GM19043 (cell line): ENCODE measurements at regions not wholly inside any gene's neighbourhood (a gene's known extent, or its start where the extent isn't known, plus 50 kb on each side); places are given as distances from the start of the nearest gene placed in this dataset.

Source experiments
- ATAC-seq: cut with Tn5 transposase; IDR thresholded peaks from one replicate; pipeline ENCODE4 v1.9.1; 2021; ENCODE audit warnings: low read depth; ENCODE audit not compliant: unreplicated experiment

DNA sequence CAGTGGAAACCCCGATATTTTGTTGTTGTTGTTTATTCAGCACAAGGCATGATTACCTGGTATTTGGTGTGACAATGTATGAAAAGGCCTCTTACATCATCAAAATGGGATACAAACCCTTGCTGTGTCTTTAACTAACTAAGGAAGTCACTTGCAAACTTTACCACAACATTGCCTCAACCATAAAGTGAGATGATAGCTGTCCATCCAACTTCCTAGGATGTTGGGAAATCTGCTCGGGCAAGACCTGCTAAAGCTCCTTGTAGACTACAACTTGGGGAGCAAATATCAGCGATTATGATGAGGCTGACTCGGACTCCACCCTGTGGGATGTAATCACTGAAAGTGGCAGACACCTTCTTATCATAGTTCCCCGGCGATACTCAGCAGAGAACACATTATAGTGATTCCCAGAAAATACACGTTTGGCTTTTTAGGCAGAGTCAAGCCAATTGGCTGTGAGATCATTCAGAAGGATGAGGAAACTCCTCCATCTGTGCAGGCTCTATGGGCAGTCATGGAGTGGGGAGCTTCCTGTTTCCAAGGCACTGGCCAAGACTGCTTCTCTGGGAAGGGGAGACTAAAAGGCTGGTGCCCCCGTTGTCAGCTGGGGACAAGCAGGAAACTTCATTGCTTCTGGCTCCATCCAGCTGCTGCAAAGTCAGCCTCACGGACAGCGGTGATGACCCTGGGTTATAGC lies 289.0 kb downstream of the RNF144A start:
- no peak for ATAC-seq

DNA sequence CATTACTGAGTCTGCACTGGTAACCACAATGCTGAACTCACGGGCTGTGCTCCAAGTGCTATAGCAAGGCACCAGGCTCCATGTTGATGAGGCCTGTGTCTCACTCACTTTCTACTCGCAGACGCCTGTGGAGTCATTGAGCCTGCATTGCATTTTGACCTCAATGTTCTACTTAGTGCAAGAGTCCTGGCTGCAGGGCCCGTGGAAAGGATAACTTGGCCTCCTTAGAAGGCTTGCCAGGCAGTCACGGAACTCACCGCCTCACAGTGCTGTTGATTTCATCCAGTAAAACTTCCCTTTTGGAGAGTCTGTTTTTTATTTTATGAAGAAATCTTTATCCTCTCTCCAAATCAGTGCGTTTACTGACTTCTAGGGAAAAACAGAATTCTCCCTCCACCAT lies 290.4 kb downstream of the RNF144A start:
- no peak for ATAC-seq

DNA sequence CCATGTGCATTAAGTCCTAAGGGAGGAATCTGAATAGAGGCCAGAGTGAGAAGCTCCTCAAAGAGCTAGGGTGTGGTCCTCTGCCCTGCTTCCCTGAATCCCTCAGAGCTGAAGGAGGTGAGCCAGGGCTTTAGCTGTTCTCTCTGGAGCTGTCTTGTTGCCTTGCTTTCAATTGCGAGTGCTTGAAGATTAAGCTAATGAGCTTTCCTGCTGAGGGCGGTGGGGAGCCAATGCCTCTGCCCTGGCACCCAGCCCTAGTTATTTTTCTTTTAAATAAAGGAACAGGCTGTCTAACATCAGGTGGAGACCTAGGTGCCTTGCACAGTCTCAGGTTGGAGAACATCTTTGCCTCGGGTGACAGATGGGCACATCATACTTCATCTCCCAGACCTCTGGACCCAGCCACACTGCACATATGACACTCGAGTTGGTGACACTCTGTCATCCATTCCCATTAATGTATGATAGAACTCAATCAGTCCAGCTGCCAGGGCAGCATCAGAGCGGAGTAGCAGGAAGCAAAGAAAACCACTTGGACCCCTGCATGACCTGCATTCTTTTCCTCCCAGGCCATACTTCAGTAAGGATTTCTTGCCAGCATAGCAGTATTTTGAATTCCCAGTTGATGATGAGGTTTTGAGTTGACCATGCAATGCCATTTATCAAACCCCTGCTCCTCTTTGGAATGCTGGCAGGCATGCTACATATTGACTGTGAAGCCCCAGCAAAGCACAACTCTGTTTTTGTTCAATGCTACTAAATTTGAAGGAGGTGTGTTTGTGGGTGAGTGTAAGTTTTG lies 292.7 kb downstream of the RNF144A start:
- no peak for ATAC-seq

DNA sequence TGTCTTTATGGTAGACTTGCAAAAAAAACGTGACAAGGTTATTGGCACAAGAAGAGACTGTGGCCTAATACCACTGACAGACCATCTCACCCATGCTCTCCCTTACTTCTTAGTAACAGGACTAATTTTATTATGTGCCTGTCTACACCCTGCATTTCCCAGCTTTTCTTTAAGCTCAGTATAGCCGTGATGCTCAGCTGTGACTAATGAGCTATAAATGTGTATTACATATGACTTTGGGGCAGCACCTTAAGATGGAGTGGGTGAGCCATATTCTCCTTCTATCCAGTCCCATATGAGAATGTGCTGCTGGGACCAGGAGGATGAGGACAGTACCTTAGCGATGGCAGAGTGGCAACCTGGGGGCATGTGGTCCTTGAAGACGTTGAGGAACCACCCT lies 293.5 kb downstream of the RNF144A start:
- no peak for ATAC-seq

DNA sequence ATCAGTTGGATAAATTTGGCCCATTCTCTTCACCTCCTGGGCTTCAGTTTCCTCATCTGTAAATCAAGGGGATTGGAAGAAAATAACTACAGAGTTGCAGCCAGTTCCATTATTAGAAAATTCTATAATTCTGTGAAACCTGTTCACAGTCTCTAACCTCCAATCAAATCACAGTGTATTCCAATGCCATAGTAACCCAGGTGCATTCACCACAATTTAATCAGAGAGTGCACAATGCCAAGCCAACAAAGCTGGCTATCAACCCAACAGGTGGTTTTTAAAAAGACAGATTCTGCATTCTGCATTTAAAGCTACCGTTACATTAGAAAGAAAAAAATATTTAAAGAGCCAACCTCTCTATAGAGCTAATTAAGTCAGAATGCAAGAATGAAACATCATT lies 308.6 kb downstream of the RNF144A start:
- ATAC-seq, result no peak

DNA sequence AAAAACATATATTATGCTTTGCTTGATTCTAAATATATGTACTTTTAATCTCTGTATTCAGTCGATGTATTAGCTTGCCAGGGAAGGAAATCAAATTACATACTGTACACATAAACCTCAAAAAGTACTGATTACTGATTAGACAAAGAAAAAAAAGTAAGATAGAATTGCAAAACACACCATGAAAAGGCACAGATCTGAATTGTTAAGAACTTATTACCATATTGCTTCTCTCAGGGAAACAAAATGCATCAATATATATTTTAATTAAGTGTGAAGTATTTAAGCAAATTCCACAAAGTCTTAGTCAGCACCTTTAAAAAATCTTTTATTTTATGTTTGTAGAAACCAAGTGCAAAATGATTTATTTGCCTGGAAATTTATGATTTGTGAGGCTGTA lies 309.3 kb downstream of the RNF144A start:
- no peak for ATAC-seq

DNA sequence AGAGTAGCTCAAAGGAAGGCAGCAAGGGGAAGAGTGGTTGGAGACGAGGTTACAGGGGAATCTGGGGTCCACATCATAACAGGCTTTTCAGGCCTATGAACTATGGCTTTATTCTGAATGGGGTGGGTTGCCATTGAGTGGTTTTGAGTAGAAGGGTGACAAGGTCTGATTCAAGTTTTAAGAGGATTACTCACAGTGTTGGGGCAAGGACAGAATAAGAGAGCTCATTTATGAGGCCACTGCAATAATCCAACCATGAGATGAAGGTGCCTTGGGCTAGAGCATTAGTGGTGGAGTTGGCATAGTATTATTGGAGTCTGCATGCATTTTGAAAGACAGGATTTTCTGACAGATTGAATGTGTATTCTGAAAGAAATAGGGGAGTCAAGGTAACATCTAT lies 315.9 kb downstream of the RNF144A start:
- no peak for ATAC-seq

DNA sequence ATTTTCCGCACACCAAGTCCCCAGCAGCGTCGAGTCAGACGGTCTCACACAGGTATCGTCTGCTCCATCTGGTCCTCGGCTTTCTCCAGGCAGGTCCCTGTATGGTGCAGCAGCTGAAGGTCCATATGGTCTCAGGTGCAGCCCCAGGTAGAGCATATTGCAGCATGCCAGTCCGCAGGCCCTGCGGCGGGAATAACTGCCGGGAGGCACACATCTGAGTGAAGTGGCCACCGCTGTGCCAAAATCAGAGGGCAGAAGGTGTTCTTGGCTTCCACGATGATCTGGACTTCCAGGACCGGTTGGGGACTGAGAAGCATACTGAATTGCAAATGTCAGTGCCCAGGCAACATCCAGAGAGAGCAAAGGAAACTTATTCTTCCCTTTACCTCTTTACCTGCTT lies 320.3 kb downstream of the RNF144A start:
- no peak for ATAC-seq

DNA sequence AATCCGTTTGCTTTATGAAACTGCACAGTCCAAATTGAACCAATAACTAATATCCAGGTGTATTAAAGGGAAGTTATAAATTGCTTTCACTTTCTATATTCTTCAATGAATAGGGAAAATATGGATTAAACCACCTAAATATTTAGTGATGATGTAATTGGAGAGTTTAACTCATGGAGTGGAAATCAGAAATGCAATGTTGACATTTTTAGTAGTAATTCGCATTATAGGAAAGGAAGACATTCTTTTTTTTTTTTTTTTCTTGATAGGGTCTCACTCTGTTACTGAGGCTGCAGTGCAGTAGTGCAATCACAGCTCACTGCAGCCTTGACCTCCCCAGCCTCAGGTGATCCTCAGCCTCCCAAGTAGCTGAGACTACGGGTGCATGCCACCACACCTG lies 321.9 kb downstream of the RNF144A start:
- no peak for ATAC-seq

DNA sequence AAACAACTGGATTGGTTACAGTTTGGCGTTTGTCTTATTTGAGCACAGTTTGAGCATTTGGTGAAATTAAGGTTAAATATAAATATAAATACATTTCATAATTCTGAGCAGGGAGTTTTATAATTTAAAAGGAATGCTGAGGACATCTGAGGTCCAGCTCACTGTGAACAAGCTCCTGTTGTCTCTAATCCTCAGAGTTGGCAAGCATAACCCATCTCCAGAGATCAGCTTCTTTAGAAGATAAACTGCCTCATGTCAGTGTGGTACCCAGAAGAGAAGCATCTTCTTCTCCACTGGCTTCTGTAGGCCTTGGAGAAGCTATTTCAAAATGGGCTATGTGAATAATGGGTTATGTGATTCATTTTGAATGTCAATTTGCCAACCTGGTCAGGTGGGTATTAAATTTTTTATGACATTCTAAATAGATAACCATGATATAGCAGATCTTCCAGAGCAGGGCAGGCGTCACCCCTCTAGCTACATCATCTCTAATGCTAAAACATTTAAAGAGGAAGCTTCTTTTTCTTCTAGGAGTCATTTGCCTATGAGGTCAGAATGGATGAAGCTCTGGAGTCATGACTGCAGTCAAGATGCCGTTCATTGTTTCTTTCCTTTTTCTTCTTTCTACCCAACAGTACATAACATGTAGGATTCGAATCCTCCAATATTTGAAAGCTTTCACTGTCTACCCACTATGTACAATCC lies 324.0 kb downstream of the RNF144A start:
- ATAC-seq, result no peak

DNA sequence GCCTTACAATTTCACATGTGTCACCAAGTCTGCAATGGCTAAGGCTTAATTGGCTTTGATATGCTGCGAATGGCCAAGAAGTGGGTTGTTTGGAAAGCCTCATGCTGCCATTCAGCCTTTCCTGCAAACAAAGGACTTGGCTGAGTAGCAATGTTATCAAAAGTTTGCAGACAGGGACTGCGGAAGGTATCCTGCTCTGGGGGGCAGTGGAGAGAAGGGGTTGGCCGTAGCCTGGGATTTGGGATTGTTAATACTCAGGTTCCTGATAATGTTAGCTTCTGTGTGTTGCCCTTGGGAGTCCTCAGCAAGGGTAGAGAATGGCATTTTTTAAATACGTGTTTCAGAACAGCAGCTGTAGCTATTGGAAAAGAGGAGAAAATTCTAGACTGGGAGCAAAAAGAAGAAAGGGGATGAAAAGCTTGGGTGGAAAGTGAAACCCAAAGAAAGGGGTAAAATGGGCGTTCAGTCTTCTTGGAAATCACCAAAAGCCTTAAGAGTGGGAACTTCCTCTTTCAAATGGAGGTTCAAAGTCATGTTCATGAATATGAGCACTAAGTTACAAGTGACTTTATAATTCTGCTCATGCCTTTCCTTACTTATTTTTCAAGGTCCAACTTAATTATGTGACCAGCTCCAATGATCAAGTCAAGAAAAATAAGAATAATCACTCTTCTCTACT lies 325.1 kb downstream of the RNF144A start:
- no peak for ATAC-seq

DNA sequence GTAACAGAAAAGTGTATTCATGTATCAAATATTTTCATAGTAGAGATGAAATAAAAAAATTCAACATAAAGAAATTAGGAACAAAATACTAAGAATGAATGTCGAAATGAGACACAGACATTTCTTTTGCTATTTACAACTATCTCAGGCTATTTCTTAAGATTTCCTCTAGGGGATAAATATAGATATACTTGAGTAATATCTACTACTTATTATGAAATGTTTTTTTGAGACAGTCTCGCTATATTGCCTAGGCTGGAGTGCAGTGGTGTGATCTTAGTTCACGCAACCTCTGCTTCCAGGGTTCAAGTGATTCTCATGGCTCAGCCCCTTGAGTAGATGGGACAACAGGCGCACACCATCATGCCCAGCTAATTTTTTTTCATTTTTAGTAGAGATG lies 326.1 kb downstream of the RNF144A start:
- ATAC-seq, result no peak

DNA sequence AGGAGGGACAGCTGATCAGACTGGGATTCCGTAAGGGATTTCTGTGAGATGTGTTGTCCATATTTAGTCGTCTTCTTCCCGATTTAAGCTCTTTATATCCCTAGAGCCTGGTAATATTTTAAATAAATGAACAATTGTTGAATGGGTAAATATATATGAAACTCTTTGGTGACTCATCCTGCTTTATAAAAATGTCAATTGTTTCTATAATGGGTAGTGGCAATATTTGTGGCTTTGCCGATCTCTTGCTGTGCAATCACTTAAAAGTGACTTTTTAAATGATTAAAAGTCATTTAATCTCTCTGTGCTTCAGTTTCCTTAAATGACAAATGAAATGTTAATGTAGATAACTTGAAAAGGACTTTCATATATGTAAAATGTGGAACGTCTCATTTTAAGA lies 339.2 kb downstream of the RNF144A start:
- ATAC-seq, result no peak

DNA sequence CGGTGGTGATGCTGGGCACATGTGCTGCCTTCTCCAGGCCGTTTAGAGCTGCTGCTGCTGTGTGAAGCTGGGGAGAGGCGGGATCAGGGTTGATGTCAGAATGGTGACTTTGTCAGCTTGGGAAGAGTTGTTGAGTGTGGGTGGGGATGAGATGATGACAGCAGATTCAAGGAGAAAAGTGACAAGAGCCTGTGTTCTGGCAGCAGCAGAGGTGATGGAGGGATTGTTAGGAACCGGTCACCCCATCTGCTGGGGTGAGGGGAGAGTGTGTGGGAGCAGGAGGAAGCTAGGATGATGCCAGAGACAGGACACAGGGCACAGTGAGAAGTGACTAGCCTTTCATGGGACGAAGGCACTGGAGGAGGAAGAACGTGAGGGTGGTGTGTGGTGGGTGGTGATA lies 345.5 kb downstream of the RNF144A start:
- ATAC-seq, result no peak

DNA sequence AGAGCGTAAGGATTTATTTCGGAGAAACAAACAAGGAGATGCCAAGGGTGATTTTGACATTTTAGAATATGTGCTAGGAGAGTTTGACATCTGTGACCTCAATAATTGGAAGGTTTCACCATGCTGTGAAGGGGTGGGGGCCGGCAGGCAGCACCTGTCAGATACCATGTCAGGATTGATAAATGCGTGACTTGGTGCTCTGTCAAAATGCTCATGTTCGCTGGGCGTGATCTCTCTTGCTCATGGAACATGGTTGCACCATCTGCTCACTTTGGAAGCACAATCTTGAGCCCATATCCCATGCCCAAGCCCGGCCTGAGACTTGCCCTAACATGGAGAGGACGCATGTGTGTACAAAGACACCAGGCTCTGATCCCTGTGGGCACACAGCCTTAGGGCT lies 347.6 kb downstream of the RNF144A start:
- no peak for ATAC-seq

DNA sequence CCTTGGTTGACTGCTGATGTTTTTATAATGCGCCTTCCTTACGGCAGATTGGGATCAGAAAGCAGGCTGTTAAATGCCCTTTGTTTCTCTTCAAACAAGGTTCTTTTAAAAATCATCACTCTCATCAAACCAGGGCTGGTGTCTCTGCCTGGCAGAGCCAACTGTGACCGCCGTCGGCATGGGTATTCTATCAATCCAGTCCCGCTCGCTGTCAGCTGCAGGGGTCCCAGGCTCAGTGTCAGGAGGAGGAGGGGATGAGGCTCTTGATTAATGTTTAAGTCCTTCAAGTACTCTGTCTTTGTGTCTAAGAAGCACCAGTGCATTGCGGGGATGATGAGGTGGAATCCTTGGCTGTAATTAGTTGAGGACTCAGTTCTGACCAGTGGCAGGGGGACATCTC lies 348.1 kb downstream of the RNF144A start:
- no peak for ATAC-seq

DNA sequence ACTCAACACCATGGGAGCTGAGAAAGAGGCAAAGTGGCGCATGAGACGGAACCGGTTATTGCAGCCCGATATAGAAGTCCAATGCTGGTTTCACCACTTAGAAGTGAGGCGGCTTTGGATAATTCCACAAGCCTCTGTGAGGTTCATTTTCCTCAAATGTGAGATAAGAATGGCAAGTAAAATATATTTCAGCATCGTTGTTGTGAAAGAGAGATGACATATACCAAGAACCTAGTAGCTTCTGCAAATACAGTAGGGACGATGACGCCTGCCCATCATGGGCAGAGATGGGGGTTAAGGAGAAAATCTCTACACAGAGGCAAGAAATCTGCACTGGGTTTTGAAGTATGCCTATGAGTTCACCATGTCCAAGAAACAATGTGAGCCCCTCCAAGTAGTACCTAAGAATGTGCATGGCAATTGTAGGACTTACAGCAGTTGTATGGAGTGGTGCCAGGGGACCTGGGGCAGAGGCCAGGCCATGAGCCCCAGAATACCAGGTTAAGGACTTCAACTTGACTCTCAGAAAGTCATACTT lies 352.0 kb downstream of the RNF144A start:
- no peak for ATAC-seq

DNA sequence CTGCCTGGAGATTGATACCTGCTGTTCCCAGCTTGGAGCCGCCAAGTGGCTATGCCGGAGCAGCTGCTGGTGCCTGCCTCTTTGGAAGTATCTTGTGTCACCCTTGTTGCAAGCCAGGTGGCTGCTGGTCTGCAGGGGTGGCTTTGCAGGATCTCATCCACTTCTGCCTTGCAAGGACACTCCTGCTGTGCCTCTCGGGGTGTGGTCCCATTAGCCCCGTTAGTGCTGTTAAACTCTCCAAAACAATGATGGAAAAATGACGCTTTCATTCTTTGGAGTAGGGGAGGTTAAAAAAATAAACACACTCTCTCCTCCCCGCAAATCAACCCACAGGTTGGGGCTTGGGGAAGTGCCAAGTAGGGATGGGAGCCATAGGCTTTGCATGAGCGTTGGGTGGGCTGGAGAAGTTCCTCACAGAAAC lies 352.8 kb downstream of the RNF144A start:
- ATAC-seq, result no peak

DNA sequence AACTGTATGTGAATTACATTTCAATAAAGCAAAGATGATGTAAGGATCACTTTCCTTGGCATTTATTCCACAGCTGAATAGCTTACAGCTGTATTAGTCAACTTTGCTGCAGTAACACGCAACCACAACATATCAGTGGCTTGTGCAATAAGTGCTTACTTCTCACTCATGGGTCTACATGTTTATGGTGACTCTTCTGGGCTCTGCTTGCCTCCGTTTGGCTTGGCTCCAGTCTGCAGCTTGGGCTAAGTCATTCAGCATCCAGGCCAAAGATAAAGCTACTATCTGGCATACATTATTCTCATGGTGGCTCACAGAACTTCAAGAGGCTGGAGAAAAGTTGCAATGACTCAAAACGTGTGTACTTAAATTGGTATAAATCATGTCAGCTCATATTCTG lies 355.0 kb downstream of the RNF144A start:
- no peak for ATAC-seq

DNA sequence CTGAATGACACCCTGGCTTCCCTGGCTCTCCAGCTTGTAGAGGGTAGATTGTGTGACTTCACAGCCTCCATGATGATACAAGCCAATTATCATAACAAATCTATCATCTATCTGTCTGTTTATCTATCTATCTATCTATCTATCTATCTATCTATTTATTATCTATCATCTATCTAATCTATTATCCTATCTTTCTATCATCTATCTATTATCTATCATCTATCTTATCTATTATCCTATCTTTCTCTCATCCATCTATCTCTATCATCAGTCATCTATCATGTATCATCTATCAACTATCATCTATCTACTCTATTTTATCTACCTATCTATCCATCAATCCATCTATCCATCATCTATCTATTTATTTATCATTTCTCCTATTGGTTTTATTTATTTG lies 361.8 kb downstream of the RNF144A start:
- ATAC-seq, result no peak

DNA sequence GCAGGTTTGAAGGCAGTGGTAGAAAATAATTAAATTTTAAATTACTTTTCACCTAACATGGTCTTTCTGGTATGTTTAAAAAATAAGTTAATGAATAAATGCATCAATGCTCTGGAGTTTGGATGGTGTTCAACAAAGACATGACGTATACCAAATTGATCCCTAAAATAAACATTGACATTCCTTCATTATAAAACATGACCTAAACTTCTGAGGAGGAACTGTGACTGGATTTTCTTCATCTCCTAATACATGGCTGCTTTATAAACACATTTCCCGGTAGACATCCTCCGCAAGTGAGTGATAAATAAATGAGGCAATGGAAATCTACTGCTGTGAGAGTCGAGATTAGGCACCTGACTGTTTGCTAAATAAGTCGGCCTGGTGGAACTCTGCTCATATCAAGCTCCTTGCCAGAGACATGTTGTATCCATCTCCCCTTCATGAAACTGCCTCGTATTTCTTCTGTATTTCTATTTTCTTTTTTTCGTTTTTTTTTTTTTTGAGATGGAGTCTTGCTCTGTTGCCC lies 362.3 kb downstream of the RNF144A start:
- ATAC-seq, result no peak
